Neural progenitor cell (in vitro differentiated cells): ENCODE measurements at regions not wholly inside any gene's neighbourhood (a gene's known extent, or its start where the extent isn't known, plus 50 kb on each side); places are given as distances from the start of the nearest gene placed in this dataset.

Experiments used
- DNase-seq: peaks from one replicate; pipeline ENCODE4 v3.0.0-alpha.2; 2016; ENCODE audit warnings: low spot score
- H2AFZ ChIP-seq: fragments of 200-600 bp; sonication (generic); replicated peaks from 2 replicates; pipeline ENCODE4 v1.6.1; 2016; ENCODE audit warnings: antibody characterized with exemption
- H3F3A ChIP-seq: fragments of 200-600 bp; sonication (generic); 2 replicates; pipeline ENCODE4 v1.6.1; 2016; ENCODE audit warnings: antibody characterized with exemption, low read depth
- H3K27ac ChIP-seq: fragments of 200-600 bp; sonication (generic); 2 replicates; pipeline ENCODE4 v1.5.1; 2016; ENCODE audit warnings: mild to moderate bottlenecking
- H3K27me3 ChIP-seq: fragments of 200-600 bp; sonication (generic); 2 replicates; pipeline ENCODE4 v1.6.1; 2016; ENCODE audit warnings: mild to moderate bottlenecking, moderate library complexity
- H3K36me3 ChIP-seq: fragments of 200-600 bp; sonication (generic); 2 replicates; pipeline ENCODE4 v1.5.1; 2016
- H3K4me1 ChIP-seq: fragments of 200-600 bp; sonication (generic); 2 replicates; pipeline ENCODE4 v1.6.1; 2016; ENCODE audit warnings: mixed run types
- H3K4me2 ChIP-seq: fragments of 200-600 bp; sonication (generic); 2 replicates; pipeline ENCODE4 v1.6.1; 2016
- H3K4me3 ChIP-seq: fragments of 200-600 bp; sonication (generic); 2 replicates; pipeline ENCODE4 v1.5.1; 2016
- H3K79me2 ChIP-seq: fragments of 200-600 bp; sonication (generic); 2 replicates; pipeline ENCODE4 v1.6.1; 2016; ENCODE audit warnings: low read depth
- H3K9ac ChIP-seq: fragments of 200-600 bp; sonication (generic); 2 replicates; pipeline ENCODE4 v1.6.1; 2016
- H3K9me3 ChIP-seq: fragments of 200-600 bp; sonication (generic); 2 replicates; pipeline ENCODE4 v1.5.1; 2016; ENCODE audit warnings: low read depth
- H4K20me1 ChIP-seq: fragments of 200-600 bp; sonication (generic); 2 replicates; pipeline ENCODE4 v1.6.1; 2016; ENCODE audit warnings: low read depth
- H3K27ac Mint-ChIP-seq: 3 replicates; pipeline ENCODE4 v1.8.0; 2021; ENCODE audit warnings: mixed read lengths
- H3K27me3 Mint-ChIP-seq: 2 replicates; pipeline ENCODE4 v1.8.0; 2022; ENCODE audit warnings: low read depth, mild to moderate bottlenecking, inconsistent platforms, moderate library complexity, mixed read lengths; ENCODE audit not compliant: insufficient read depth
- H3K36me3 Mint-ChIP-seq: 3 replicates; pipeline ENCODE4 v1.8.0; 2021; ENCODE audit warnings: mixed read lengths
- H3K4me1 Mint-ChIP-seq: 3 replicates; pipeline ENCODE4 v1.8.0; 2021; ENCODE audit warnings: mixed read lengths
- H3K4me3 Mint-ChIP-seq: 3 replicates; pipeline ENCODE4 v1.8.0; 2021; ENCODE audit warnings: mild to moderate bottlenecking, moderate library complexity, mixed read lengths
- H3K9me3 Mint-ChIP-seq: 3 replicates; pipeline ENCODE4 v1.8.0; 2020; ENCODE audit warnings: mixed read lengths
- EZH2 ChIP-seq: fragments of 200-600 bp; sonication (generic); IDR thresholded peaks from 2 replicates; pipeline ENCODE4 v1.6.1; 2017; ENCODE audit warnings: antibody characterized with exemption, mild to moderate bottlenecking, moderate library complexity
- EZH2phosphoT487 ChIP-seq: fragments of 200-600 bp; sonication (generic); IDR thresholded peaks from 2 replicates; pipeline ENCODE4 v1.6.1; 2017; ENCODE audit warnings: antibody characterized with exemption
- TF ChIP-seq, protein P1 (sequence below): fragments of 200-600 bp; sonication (generic); IDR thresholded peaks from 2 replicates; pipeline ENCODE4 v1.5.1; 2017; ENCODE audit warnings: antibody characterized with exemption, mild to moderate bottlenecking

DNA sequence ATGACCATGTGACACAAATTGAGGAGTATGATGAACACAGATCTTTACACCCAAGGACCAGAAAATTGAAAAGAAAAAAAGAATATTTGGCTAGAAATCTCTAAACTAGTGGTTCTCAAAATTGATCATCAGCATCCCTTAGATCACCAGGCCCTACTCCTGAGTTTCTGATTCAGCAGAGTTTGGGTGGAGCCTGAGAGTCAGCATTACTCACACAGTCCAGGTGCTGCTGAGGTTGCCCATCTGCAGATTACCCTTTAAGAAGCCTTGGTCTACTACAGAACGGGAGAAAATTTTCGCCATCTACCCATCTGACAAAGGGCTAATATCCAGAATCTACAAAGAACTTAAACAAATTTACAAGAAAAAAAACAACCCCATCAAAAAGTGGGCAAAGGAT lies 182.8 kb downstream of the MOSPD2 start:
- H3K4me1 ChIP-seq: no peaks in the 10 kb centered on the region
- H3K4me2 ChIP-seq: no peak overlapping the region
- TF ChIP-seq EZH2phosphoT487: no peak
- no peak for TF ChIP-seq EZH2
- TF ChIP-seq, protein P1, sequence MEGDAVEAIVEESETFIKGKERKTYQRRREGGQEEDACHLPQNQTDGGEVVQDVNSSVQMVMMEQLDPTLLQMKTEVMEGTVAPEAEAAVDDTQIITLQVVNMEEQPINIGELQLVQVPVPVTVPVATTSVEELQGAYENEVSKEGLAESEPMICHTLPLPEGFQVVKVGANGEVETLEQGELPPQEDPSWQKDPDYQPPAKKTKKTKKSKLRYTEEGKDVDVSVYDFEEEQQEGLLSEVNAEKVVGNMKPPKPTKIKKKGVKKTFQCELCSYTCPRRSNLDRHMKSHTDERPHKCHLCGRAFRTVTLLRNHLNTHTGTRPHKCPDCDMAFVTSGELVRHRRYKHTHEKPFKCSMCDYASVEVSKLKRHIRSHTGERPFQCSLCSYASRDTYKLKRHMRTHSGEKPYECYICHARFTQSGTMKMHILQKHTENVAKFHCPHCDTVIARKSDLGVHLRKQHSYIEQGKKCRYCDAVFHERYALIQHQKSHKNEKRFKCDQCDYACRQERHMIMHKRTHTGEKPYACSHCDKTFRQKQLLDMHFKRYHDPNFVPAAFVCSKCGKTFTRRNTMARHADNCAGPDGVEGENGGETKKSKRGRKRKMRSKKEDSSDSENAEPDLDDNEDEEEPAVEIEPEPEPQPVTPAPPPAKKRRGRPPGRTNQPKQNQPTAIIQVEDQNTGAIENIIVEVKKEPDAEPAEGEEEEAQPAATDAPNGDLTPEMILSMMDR: no peak
- no peaks in the 10 kb centered on the region for H3K79me2 ChIP-seq
- no peak overlapping the region for H3K27ac ChIP-seq
- H2AFZ ChIP-seq: no peak overlapping the region
- no peaks in the 10 kb centered on the region for H3F3A ChIP-seq
- no peaks in the 10 kb centered on the region for H3K27me3 ChIP-seq
- H3K36me3 ChIP-seq: no peaks in the 10 kb centered on the region
- Mint-ChIP-seq H3K36me3 (no peaks in the 10 kb centered on the region), H3K9me3 (peaks cover 3% of the 10 kb centered on the region), H3K27me3 (no peaks in the 10 kb centered on the region), H3K4me1 (no peaks in the 10 kb centered on the region), H3K27ac (no peak overlapping the region), H3K4me3 (no peak overlapping the region)
- no peak overlapping the region for H3K4me3 ChIP-seq
- peaks cover 9% of the 10 kb centered on the region for H3K9me3 ChIP-seq
- no peaks in the 10 kb centered on the region for H4K20me1 ChIP-seq
- H3K9ac ChIP-seq: no peak overlapping the region
- DNase-seq: no peak

DNA sequence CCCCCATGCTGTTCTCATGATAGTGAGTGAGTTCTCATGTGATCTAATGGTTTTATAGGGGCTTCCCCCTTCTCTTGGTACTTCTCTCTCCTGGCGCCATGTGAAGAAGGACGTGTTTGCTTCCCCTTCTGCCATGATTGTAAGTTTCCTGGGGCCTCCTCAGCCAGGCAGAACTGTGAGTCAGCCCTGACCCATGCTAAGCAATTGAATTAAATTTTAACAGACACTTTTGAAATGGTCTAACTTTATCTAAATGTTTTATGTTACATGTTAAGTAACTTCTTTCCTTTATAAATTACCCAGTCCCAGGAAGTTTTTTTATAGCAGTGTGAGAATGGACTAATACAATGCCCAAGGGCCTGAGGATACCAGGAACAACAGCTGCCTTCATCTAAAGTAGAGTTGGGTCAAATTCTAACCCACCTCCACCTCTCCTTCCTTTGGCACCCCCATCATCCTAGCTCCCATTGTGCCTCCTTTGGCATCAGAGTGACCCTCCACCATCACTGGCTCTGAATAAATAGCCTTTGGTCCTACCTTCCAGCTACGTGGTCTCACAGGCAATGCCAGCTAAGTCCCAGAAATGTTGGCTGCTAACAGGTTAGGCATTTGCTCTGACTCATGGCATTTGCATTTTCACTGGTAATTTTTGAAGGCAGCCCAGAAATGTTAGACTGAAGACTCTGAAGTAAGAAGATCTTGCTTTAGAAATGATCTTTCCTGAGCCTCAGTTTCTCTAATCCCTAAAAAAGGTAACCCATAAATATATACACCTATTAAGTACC lies 182.1 kb downstream of the MOSPD2 start:
- Mint-ChIP-seq H3K4me1 (no peaks in the 10 kb centered on the region), H3K27me3 (no peaks in the 10 kb centered on the region), H3K4me3 (no peak overlapping the region), H3K9me3 (peaks cover 5% of the 10 kb centered on the region), H3K36me3 (no peaks in the 10 kb centered on the region), H3K27ac (no peak overlapping the region)
- Histone ChIP-seq H3K9ac (no peak overlapping the region), H4K20me1 (no peaks in the 10 kb centered on the region), H3F3A (no peaks in the 10 kb centered on the region), H3K27me3 (no peaks in the 10 kb centered on the region), H3K79me2 (no peaks in the 10 kb centered on the region), H3K4me2 (no peak overlapping the region), H3K4me1 (no peaks in the 10 kb centered on the region), H3K9me3 (peaks cover 9% of the 10 kb centered on the region), H3K36me3 (no peaks in the 10 kb centered on the region), H3K4me3 (no peak overlapping the region), H3K27ac (no peak overlapping the region), H2AFZ (no peak overlapping the region)
- TF ChIP-seq EZH2 (no peak), EZH2phosphoT487 (no peak)
- TF ChIP-seq, protein P1: no peak
- DNase-seq: no peak

DNA sequence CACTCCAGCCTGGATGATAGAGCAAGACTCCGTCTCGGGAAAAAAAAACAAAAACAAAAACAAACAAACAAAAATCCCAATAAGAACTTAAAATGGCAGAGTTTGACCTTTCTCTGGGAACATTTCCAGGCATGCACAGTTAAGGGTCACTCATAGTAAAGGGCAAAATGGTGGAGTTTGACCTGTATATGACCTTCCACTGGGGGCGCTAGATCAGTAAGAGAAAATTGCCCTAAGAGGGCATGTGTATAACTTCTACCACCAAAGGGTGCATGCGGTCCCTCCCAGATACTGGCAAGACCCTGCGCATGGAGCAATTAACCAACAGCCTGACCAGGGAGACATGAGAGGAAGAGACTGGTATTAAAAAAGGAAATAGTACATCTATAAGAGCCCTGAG lies 177.2 kb downstream of the MOSPD2 start:
- no peaks in the 10 kb centered on the region for H3K4me1 Mint-ChIP-seq
- peaks cover 18% of the 10 kb centered on the region for H3K9me3 Mint-ChIP-seq
- no peak overlapping the region for H3K4me3 Mint-ChIP-seq
- Histone ChIP-seq H4K20me1 (no peaks in the 10 kb centered on the region), H3F3A (no peaks in the 10 kb centered on the region), H2AFZ (no peak overlapping the region), H3K4me2 (no peak overlapping the region), H3K9me3 (peaks cover 17% of the 10 kb centered on the region), H3K27me3 (no peaks in the 10 kb centered on the region), H3K4me3 (no peak overlapping the region), H3K79me2 (no peaks in the 10 kb centered on the region), H3K36me3 (no peaks in the 10 kb centered on the region), H3K27ac (no peak overlapping the region), H3K9ac (no peak overlapping the region), H3K4me1 (no peaks in the 10 kb centered on the region)
- H3K27ac Mint-ChIP-seq: no peak overlapping the region
- no peaks in the 10 kb centered on the region for H3K36me3 Mint-ChIP-seq
- no peak for DNase-seq
- TF ChIP-seq, protein P1: peak; percentile 11
- no peak for TF ChIP-seq EZH2phosphoT487
- H3K27me3 Mint-ChIP-seq: peaks cover 2% of the 10 kb centered on the region
